SU-DHL-6 (cell line): ENCODE measurements at regions not wholly inside any gene's neighbourhood (a gene's known extent, or its start where the extent isn't known, plus 50 kb on each side); places are given as distances from the start of the nearest gene placed in this dataset.
"Not testable (repeated sequence)": the region's sequence is repeated elsewhere in the genome, so short reads cannot be mapped to it uniquely, and the experiment has no call there.

ENCODE experiments used
- EZH2phosphoT487 ChIP-seq: fragments of 200-600 bp; sonication (generic), shearing (Covaris generic); conservative IDR thresholded peaks from 2 replicates; pipeline ENCODE4 v1.6.1; 2018; ENCODE audit warnings: mild to moderate bottlenecking, antibody characterized with exemption, low read length, moderate library complexity, mixed read lengths
- TF ChIP-seq, protein P1 (sequence below): fragments of 200-600 bp; sonication (generic); IDR thresholded peaks from one replicate; pipeline ENCODE4 v1.5.1; 2017; ENCODE audit warnings: antibody characterized with exemption, mild to moderate bottlenecking, low read length, moderate library complexity; ENCODE audit not compliant: insufficient read depth, poor library complexity, severe bottlenecking

- TF ChIP-seq, protein P1, sequence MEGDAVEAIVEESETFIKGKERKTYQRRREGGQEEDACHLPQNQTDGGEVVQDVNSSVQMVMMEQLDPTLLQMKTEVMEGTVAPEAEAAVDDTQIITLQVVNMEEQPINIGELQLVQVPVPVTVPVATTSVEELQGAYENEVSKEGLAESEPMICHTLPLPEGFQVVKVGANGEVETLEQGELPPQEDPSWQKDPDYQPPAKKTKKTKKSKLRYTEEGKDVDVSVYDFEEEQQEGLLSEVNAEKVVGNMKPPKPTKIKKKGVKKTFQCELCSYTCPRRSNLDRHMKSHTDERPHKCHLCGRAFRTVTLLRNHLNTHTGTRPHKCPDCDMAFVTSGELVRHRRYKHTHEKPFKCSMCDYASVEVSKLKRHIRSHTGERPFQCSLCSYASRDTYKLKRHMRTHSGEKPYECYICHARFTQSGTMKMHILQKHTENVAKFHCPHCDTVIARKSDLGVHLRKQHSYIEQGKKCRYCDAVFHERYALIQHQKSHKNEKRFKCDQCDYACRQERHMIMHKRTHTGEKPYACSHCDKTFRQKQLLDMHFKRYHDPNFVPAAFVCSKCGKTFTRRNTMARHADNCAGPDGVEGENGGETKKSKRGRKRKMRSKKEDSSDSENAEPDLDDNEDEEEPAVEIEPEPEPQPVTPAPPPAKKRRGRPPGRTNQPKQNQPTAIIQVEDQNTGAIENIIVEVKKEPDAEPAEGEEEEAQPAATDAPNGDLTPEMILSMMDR, result not testable (repeated sequence)
- not testable (repeated sequence) for TF ChIP-seq EZH2phosphoT487
These were observed 197.8 kb downstream of the SPP2 start for GRCh38 chr2:234248213-234248710.
